ENCODE measurements at regions not wholly inside any gene's neighbourhood (a gene's known extent, or its start where the extent isn't known, plus 50 kb on each side); places are given as distances from the start of the nearest gene placed in this dataset.

DNA sequence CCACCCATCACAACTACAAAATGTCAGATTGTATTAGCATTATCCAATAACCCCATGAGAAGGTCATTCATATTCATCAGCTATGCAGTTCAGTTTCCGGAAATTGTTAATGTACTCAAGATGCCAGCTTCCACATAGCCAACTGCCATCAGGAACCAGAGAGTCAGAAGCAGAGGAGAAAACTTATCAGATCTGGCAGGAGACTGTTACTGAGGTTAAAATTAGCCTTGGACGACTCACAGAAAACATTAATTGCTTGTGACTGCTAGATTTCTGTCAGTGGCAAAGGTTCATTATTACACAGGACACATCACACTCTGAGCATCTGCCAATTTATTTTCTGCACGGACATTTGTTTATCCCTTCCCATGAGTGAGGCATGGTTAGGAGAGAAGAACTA lies 352.8 kb downstream of the DHRSX start:
- H3K4me1 ChIP-seq: no peaks in the 10 kb centered on the region
- no peaks in the 10 kb centered on the region for H3K36me3 ChIP-seq
- ATAC-seq: no peak
- H3K9me3 ChIP-seq: peaks cover 0 to 54% (median 12%) of the 10 kb centered on the region in 11 donors
- intact Hi-C loops (cut with DNase I): no loop called here
- no peak overlapping the region for H3K27ac ChIP-seq
- TF ChIP-seq, protein P1, sequence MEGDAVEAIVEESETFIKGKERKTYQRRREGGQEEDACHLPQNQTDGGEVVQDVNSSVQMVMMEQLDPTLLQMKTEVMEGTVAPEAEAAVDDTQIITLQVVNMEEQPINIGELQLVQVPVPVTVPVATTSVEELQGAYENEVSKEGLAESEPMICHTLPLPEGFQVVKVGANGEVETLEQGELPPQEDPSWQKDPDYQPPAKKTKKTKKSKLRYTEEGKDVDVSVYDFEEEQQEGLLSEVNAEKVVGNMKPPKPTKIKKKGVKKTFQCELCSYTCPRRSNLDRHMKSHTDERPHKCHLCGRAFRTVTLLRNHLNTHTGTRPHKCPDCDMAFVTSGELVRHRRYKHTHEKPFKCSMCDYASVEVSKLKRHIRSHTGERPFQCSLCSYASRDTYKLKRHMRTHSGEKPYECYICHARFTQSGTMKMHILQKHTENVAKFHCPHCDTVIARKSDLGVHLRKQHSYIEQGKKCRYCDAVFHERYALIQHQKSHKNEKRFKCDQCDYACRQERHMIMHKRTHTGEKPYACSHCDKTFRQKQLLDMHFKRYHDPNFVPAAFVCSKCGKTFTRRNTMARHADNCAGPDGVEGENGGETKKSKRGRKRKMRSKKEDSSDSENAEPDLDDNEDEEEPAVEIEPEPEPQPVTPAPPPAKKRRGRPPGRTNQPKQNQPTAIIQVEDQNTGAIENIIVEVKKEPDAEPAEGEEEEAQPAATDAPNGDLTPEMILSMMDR (IDR thresholded peaks at IDR 0.05): no peak
- WGBS, 2 donors: 30 to 38% methylated on average over 3 of the region's 3 CpGs
- H3K4me3 ChIP-seq: no peak overlapping the region
- no peak for DNase-seq
- H3K27me3 ChIP-seq: no peaks in the 10 kb centered on the region

DNA sequence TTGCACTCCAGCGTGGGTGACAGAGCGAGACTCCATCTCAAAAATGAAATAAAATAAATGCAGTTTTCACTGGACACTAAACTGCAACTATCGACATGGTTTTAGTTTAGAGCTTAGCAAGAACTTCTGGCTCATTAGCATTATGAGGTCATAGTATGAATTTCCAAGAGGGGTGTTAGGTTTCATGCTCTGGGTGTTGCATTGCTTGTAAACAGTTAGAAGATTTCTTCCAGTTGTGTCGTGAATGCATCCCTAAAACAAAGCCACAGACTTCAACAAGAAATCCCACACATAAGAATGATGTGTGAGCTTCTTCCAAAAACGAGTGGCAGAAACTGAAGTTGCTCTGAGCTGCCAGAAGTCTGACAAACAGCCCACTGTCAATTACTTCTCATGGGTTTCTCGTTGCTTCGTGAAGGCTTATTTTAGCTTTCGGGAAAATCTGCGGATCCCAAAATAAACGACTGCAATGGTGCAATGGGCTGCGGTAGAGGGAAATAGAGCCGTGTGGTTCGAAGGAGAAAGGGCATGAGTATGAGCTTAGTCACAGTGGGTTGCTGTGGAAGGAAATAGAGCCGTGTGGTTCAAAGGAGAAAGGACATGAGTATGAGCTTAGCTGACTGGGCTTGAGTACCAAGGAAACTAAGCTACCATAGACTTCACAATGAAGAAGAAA lies 354.9 kb downstream of the DHRSX start:
- intact Hi-C loops (cut with DNase I): no loop called here
- Histone ChIP-seq H3K36me3 (no peaks in the 10 kb centered on the region), H3K4me3 (no peak overlapping the region), H3K27me3 (no peaks in the 10 kb centered on the region), H3K27ac (no peak overlapping the region), H3K9me3 (peaks cover 0 to 61% (median 12%) of the 10 kb centered on the region in 11 donors), H3K4me1 (no peaks in the 10 kb centered on the region)
- TF ChIP-seq, protein P1 (IDR thresholded peaks at IDR 0.05): no peak
- no peak for DNase-seq
- ATAC-seq: no peak
- 72 to 75% methylated on average over 14 of the region's 14 CpGs for WGBS, 2 donors

- Histone ChIP-seq H3K4me1 (no peaks in the 10 kb centered on the region), H3K36me3 (no peaks in the 10 kb centered on the region), H3K27ac (no peak overlapping the region), H3K9me3 (peaks cover 0 to 30% (median 0%) of the 10 kb centered on the region in 11 donors), H3K4me3 (no peak overlapping the region), H3K27me3 (no peaks in the 10 kb centered on the region)
- DNase-seq: no peak
- TF ChIP-seq, protein P1 (IDR thresholded peaks at IDR 0.05): no peak
- ATAC-seq: no peak
- 94 to 97% methylated on average over 4 of the region's 4 CpGs for WGBS, 2 donors
- intact Hi-C loops (cut with DNase I): no loop called here
Observed at GRCh38 chrX:2137882-2138281, 362.9 kb downstream of the DHRSX start.

DNA sequence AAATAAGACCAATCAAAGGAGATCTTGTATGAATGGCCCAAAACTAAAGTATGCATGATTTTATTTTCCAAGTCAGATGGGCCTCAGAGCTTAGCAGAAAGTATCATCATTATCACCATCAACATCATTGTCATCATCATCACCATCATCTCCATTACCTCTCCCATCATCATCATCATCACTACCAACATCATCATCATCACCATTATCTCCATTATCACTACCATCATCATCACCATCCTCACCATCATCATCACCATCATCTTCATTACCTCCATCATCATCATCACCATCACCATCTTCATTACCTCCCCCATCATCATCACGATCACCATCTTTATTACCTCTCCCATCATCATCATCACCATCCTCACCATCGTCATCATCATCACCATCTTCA lies 363.9 kb downstream of the DHRSX start:
- TF ChIP-seq, protein P1 (IDR thresholded peaks at IDR 0.05): no peak
- intact Hi-C loops (cut with DNase I): no loop called here
- H3K27ac ChIP-seq: no peak overlapping the region
- H3K9me3 ChIP-seq: peaks cover 0 to 24% (median 0%) of the 10 kb centered on the region in 11 donors
- ATAC-seq (no peak), DNase-seq (no peak)
- H3K4me3 ChIP-seq: no peak overlapping the region
- no peaks in the 10 kb centered on the region for H3K4me1 ChIP-seq
- 96 to 97% methylated on average over 2 of the region's 2 CpGs for WGBS, 2 donors
- H3K36me3 ChIP-seq: no peaks in the 10 kb centered on the region
- no peaks in the 10 kb centered on the region for H3K27me3 ChIP-seq

All from heart right ventricle (tissue), 16 donors.